Karpas-422 (cell line): ENCODE measurements at regions not wholly inside any gene's neighbourhood (a gene's known extent, or its start where the extent isn't known, plus 50 kb on each side); places are given as distances from the start of the nearest gene placed in this dataset.
A peak's percentile ranks its signal among the peaks of the same experiment; 100 is the strongest.

Source experiments
- DNase-seq: peaks from one replicate; pipeline ENCODE4 v3.0.0-alpha.2; 2015
- H2AFZ ChIP-seq: fragments of 200-600 bp; sonication (generic); 2 replicates; pipeline ENCODE4 v1.6.1; 2014; ENCODE audit warnings: antibody characterized with exemption, low read length, mixed read lengths
- H3K27ac ChIP-seq: fragments of 200-600 bp; sonication (generic); 2 replicates; pipeline ENCODE4 v1.5.1; 2014; ENCODE audit warnings: mild to moderate bottlenecking, low read length, moderate library complexity
- H3K27me3 ChIP-seq: fragments of 200-600 bp; sonication (generic); 2 replicates; pipeline ENCODE4 v1.6.1; 2014; ENCODE audit warnings: low read length, mixed read lengths
- H3K36me3 ChIP-seq: fragments of 200-600 bp; sonication (generic); 2 replicates; pipeline ENCODE4 v1.6.1; 2014; ENCODE audit warnings: low read length, mixed read lengths; ENCODE audit not compliant: insufficient read depth
- H3K4me1 ChIP-seq: fragments of 200-600 bp; sonication (generic); 2 replicates; pipeline ENCODE4 v1.6.1; 2014; ENCODE audit warnings: mild to moderate bottlenecking, low read length, mixed read lengths
- H3K4me2 ChIP-seq: fragments of 200-600 bp; sonication (generic); 2 replicates; pipeline ENCODE4 v1.6.1; 2014; ENCODE audit warnings: low read length, low read depth, mild to moderate bottlenecking; ENCODE audit not compliant: poor library complexity, severe bottlenecking
- H3K4me3 ChIP-seq: fragments of 200-600 bp; sonication (generic); 2 replicates; pipeline ENCODE4 v1.5.1; 2014; ENCODE audit warnings: mild to moderate bottlenecking, antibody characterized with exemption, low read length, mixed read lengths
- H3K79me2 ChIP-seq: fragments of 200-600 bp; sonication (generic); 2 replicates; pipeline ENCODE4 v1.6.1; 2014; ENCODE audit warnings: mild to moderate bottlenecking, low read length, mixed read lengths
- H3K9ac ChIP-seq: fragments of 200-600 bp; sonication (generic); 2 replicates; pipeline ENCODE4 v1.6.0; 2014; ENCODE audit warnings: low read length
- H3K9me2 ChIP-seq: fragments of 200-600 bp; sonication (generic), shearing (Covaris generic); replicated peaks from 2 replicates; pipeline ENCODE4 v1.6.0; 2014; ENCODE audit warnings: mild to moderate bottlenecking, low read length, moderate library complexity; ENCODE audit not compliant: insufficient read depth
- H3K9me3 ChIP-seq: fragments of 300-700, 200-600 bp; sonication (generic); 2 replicates; pipeline ENCODE4 v1.6.1; 2014; ENCODE audit warnings: low read length, mixed read lengths
- H4K20me1 ChIP-seq: fragments of 200-600 bp; sonication (generic); 2 replicates; pipeline ENCODE4 v1.6.1; 2014; ENCODE audit warnings: mild to moderate bottlenecking, antibody characterized with exemption, low read length, low read depth; ENCODE audit not compliant: insufficient read depth

DNA sequence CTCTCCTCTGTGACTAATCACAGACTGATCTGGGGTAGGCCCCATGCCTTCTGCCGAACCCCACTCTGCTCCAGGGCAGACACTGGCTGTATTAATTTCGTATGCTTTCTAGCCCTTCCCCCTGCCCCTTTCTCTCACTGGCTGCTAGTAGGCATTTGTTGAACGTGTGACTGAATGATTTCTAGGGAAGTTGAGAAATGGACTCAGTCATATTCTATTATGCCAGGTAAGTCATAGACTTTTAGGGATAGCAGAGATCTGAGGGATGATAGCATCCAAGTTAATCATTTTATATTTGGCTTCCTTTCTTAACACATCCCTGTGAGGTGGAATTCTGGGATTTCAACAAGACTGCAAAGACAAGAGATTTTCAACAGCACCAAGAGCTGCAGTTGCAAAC, 166.4 kb downstream of the FGF9 start:
- no peaks in the 10 kb centered on the region for H4K20me1 ChIP-seq
- H3K27ac ChIP-seq = no peak overlapping the region
- H2AFZ ChIP-seq = no peak overlapping the region
- DNase-seq = no peak
- no peak overlapping the region for H3K4me2 ChIP-seq
- H3K9ac ChIP-seq = no peak overlapping the region
- no peaks in the 10 kb centered on the region for H3K27me3 ChIP-seq
- H3K9me3 ChIP-seq = no peaks in the 10 kb centered on the region
- H3K36me3 ChIP-seq = no peaks in the 10 kb centered on the region
- H3K79me2 ChIP-seq = no peaks in the 10 kb centered on the region
- H3K9me2 ChIP-seq = no peaks in the 10 kb centered on the region
- peaks cover 17% of the 10 kb centered on the region; the same call in 1 of the 2 replicates for H3K4me1 ChIP-seq
- no peak overlapping the region for H3K4me3 ChIP-seq

DNA sequence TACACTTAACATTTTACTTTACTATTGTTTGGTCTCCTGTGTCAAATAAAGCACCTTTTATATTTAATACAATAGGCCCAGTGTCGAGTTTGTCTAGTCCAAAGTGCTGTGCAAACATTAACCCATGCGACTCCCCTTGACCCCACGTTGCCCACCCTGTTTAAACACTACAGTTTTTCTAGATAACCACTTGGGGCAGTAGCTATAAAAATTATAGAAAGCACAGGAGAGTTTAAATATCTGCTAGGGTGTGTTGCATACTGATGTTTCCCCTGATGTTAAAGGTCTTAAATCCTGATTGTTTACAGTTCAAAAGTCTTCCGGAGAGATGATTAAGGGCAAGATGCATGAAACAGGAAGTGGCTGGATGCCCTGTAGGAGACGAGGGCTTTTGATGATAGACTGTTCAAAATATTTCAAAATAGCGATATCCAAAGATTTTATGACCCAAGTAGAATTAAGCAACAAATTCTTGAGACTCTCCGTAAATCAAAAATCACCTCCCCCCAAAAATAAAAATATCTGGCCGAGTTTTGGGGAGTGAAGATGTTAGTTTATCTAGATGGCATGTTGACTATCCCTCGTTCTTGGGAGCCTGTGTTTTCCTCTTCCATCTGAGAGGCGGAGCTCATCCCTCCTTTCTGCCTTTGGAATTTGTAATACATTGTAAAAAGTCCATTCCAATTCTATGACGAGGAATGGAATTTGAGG, 167.1 kb downstream of the FGF9 start:
- H3K9me2 ChIP-seq = no peaks in the 10 kb centered on the region
- no peak overlapping the region for H3K4me2 ChIP-seq
- H3K4me3 ChIP-seq = no peak overlapping the region
- H3K36me3 ChIP-seq = no peaks in the 10 kb centered on the region
- no peaks in the 10 kb centered on the region for H4K20me1 ChIP-seq
- peaks cover 17% of the 10 kb centered on the region; the same call in 1 of the 2 replicates for H3K4me1 ChIP-seq
- no peak for DNase-seq
- H3K9me3 ChIP-seq = no peaks in the 10 kb centered on the region
- no peak overlapping the region for H3K27ac ChIP-seq
- H3K27me3 ChIP-seq = no peaks in the 10 kb centered on the region
- H3K9ac ChIP-seq = no peak overlapping the region
- H2AFZ ChIP-seq = no peak overlapping the region
- H3K79me2 ChIP-seq = no peaks in the 10 kb centered on the region

- H4K20me1 ChIP-seq = no peaks in the 10 kb centered on the region
- no peaks in the 10 kb centered on the region for H3K36me3 ChIP-seq
Observed at GRCh38 chr13:21846605-21847004, 175.7 kb downstream of the FGF9 start.

DNA sequence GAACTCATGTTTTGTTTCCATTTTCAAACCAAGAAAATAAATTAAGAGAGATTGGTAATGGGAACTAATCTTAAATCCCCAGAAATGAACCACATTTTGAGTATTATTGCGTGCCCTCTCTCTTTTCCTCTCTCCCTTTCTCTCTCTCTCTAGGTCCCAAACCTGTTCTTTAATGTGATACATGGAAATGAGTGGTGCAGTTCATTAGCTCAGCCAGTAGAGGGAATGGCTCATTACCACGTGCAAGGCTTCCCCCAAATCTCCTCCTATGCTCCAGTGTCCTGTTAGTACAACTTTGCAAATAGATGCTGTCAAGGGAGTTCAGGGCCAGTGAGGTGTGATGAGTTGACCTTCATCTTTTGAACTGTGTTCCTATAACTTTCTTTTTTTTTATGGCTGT, 178.4 kb downstream of the FGF9 start:
- Histone ChIP-seq H3K4me2 (no peak overlapping the region), H3K27me3 (no peaks in the 10 kb centered on the region), H4K20me1 (no peaks in the 10 kb centered on the region), H3K4me3 (no peak overlapping the region), H3K9me2 (no peaks in the 10 kb centered on the region), H3K36me3 (no peaks in the 10 kb centered on the region), H3K4me1 (0 out of 2 replicates have a peak, but pooled peaks cover 3% of the 10 kb centered on the region), H3K27ac (no peak overlapping the region), H3K9ac (no peak overlapping the region), H3K9me3 (no peaks in the 10 kb centered on the region), H2AFZ (no peak overlapping the region; the same call in 1 of the 2 replicates), H3K79me2 (no peaks in the 10 kb centered on the region)
- peak; percentile 78 for DNase-seq

More at GRCh38 chr13:21846605-21847004, 175.7 kb downstream of the FGF9 start:
- peaks cover 10% of the 10 kb centered on the region; the same call in 1 of the 2 replicates for H3K4me1 ChIP-seq
- H3K27me3 ChIP-seq = no peaks in the 10 kb centered on the region
- no peak overlapping the region for H3K4me2 ChIP-seq
- no peak overlapping the region for H2AFZ ChIP-seq
- no peaks in the 10 kb centered on the region for H3K9me3 ChIP-seq
- no peaks in the 10 kb centered on the region for H3K9me2 ChIP-seq
- H3K4me3 ChIP-seq = no peak overlapping the region
- H3K27ac ChIP-seq = no peak overlapping the region
- no peaks in the 10 kb centered on the region for H3K79me2 ChIP-seq
- no peak overlapping the region for H3K9ac ChIP-seq
- no peak for DNase-seq

- Histone ChIP-seq H3K9me3 (no peaks in the 10 kb centered on the region), H3K36me3 (no peaks in the 10 kb centered on the region), H3K4me3 (no peak overlapping the region), H3K4me1 (0 out of 2 replicates have a peak, but pooled peaks cover 3% of the 10 kb centered on the region), H3K9ac (no peak overlapping the region), H3K27me3 (no peaks in the 10 kb centered on the region), H4K20me1 (no peaks in the 10 kb centered on the region), H3K27ac (no peak overlapping the region), H3K9me2 (no peaks in the 10 kb centered on the region), H2AFZ (no peak overlapping the region), H3K4me2 (no peak overlapping the region), H3K79me2 (no peaks in the 10 kb centered on the region)
- DNase-seq = no peak
Observed at GRCh38 chr13:21850013-21851006, 179.4 kb downstream of the FGF9 start.

- H4K20me1 ChIP-seq = no peaks in the 10 kb centered on the region
- H3K27me3 ChIP-seq = no peaks in the 10 kb centered on the region
- H3K9me2 ChIP-seq = no peaks in the 10 kb centered on the region
- no peak for DNase-seq
- H3K27ac ChIP-seq = no peak overlapping the region
- no peak overlapping the region for H3K4me3 ChIP-seq
- H3K36me3 ChIP-seq = no peaks in the 10 kb centered on the region
- 0 out of 2 replicates have a peak, but pooled peaks cover 3% of the 10 kb centered on the region for H3K4me1 ChIP-seq
- H3K4me2 ChIP-seq = no peak overlapping the region
- H3K9ac ChIP-seq = no peak overlapping the region
- H3K9me3 ChIP-seq = no peaks in the 10 kb centered on the region
- no peaks in the 10 kb centered on the region for H3K79me2 ChIP-seq
- no peak overlapping the region for H2AFZ ChIP-seq
Observed at GRCh38 chr13:21852043-21852442, 181.2 kb downstream of the FGF9 start.

DNA sequence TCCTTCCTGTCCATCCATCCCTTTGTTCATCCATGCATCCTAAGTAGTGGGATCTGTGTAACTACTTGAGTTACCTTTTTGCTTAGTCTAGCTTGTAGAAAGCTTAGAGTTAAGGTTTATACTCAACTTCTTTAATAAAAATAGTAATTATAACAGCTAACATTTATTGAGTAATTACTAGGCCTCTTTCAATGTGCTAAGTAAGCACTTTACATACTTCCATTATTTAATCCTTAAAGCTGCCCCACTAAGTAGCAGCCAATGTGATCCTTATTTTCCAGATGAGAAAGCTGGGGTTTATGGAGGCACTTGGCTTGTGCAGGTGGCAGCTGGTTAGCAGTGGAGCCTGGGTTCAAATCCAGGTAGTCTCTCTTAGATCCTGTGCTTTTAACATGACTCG, 182.9 kb downstream of the FGF9 start:
- H2AFZ ChIP-seq = no peak overlapping the region
- no peaks in the 10 kb centered on the region for H3K79me2 ChIP-seq
- H3K27me3 ChIP-seq = no peaks in the 10 kb centered on the region
- DNase-seq = no peak
- H3K36me3 ChIP-seq = no peaks in the 10 kb centered on the region
- H3K4me3 ChIP-seq = no peak overlapping the region
- no peak overlapping the region for H3K9ac ChIP-seq
- H3K4me2 ChIP-seq = no peak overlapping the region
- 0 out of 2 replicates have a peak, but pooled peaks cover 3% of the 10 kb centered on the region for H3K4me1 ChIP-seq
- H3K9me3 ChIP-seq = no peaks in the 10 kb centered on the region
- H3K9me2 ChIP-seq = no peaks in the 10 kb centered on the region
- H3K27ac ChIP-seq = no peak overlapping the region
- H4K20me1 ChIP-seq = no peaks in the 10 kb centered on the region

DNA sequence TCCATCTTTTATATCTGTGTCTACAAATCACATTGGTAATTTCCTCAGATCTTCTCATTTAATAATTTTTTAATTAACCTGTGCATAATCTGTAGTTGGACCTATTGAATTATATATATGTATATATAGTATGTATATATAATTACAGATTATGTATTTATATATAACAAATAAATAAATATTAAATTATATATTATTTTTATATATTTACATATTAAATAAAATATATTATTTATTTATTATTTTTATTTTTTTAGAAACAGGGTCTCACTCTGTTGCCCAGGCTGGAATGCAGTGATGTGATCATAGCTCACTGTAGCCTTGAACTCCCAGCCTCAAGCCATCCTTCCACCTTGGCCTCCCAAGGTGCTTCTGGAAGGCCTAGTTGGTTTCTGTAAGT, 197.9 kb downstream of the FGF9 start:
- Histone ChIP-seq H3K9ac (no peak overlapping the region), H3K9me2 (no peaks in the 10 kb centered on the region), H3K4me1 (no peaks in the 10 kb centered on the region), H3K27me3 (no peaks in the 10 kb centered on the region), H3K4me2 (no peak overlapping the region), H3K27ac (no peak overlapping the region), H2AFZ (no peak overlapping the region), H4K20me1 (no peaks in the 10 kb centered on the region), H3K4me3 (no peak overlapping the region), H3K36me3 (no peaks in the 10 kb centered on the region), H3K9me3 (no peaks in the 10 kb centered on the region), H3K79me2 (no peaks in the 10 kb centered on the region)
- DNase-seq = no peak
